Panc1 (cell line): ENCODE measurements at regions not wholly inside any gene's neighbourhood (a gene's known extent, or its start where the extent isn't known, plus 50 kb on each side); places are given as distances from the start of the nearest gene placed in this dataset.

ENCODE experiments used
- ATAC-seq: fragments of 200-7000 bp; cut with Tn5 transposase; 2 replicates; pipeline ENCODE4 v1.9.1; 2020; ENCODE audit warnings: mild to moderate bottlenecking, moderate library complexity
- BruUV-seq: library from RNA; stranded (reverse); fragments of 400-500 nt; replicated peaks from 2 replicates; lab custom pipeline; 2021; lab: Mats Ljungman, UMichigan
- CTCF ChIA-PET: fragments of 300-600 bp; sonication (Branson Sonifier 250); formaldehyde crosslinking; loops from one replicate; lab custom pipeline; 2022; ENCODE audit warnings: antibody characterized with exemption; lab: Charles Lee
- POLR2A ChIA-PET: fragments of 300-600 bp; sonication (Branson Sonifier 250); formaldehyde crosslinking; loops from one replicate; lab custom pipeline; 2022; ENCODE audit warnings: antibody characterized with exemption; lab: Charles Lee
- DNase-seq: peaks from one replicate; pipeline ENCODE4 v3.0.0-alpha.2; 2010; ENCODE audit warnings: low read depth, low spot score
- H3K27ac ChIP-seq: 2 replicates; pipeline ENCODE4 v1.5.1; 2011; ENCODE audit warnings: mild to moderate bottlenecking, low read length, inconsistent platforms
- H3K27me3 ChIP-seq: fragments of 200-500 bp; sonication (Bioruptor generic); 2 replicates; pipeline ENCODE4 v1.6.0; 2014; ENCODE audit warnings: low read length, inconsistent platforms; ENCODE audit not compliant: control insufficient read depth, insufficient read depth
- H3K36me3 ChIP-seq: fragments of 200-500 bp; sonication (Bioruptor generic); 2 replicates; pipeline ENCODE4 v1.5.1; 2014; ENCODE audit warnings: inconsistent platforms, mild to moderate bottlenecking, low read length, moderate library complexity; ENCODE audit not compliant: control insufficient read depth, insufficient read depth
- H3K4me1 ChIP-seq: 2 replicates; pipeline ENCODE4 v1.5.1; 2011; ENCODE audit warnings: inconsistent platforms, mild to moderate bottlenecking, low read length, moderate library complexity; ENCODE audit not compliant: control insufficient read depth, insufficient read depth
- H3K4me3 ChIP-seq, 2 experiments: 2 replicates each; pipeline ENCODE4 v1.5.1; 2011 to 2012; ENCODE audit warnings: low read depth in 2 of 2, low read length in 2 of 2, mild to moderate bottlenecking in 2 of 2, inconsistent platforms in 1 of 2, moderate library complexity in 1 of 2
- H3K9me3 ChIP-seq: fragments of 200-500 bp; sonication (Bioruptor generic); 2 replicates; pipeline ENCODE4 v1.5.1; 2014; ENCODE audit warnings: low read depth, mild to moderate bottlenecking, inconsistent platforms, low read length, moderate library complexity; ENCODE audit not compliant: control insufficient read depth, insufficient read depth
- POLR2AphosphoS5 ChIP-seq: IDR thresholded peaks from 2 replicates; pipeline ENCODE4 v1.6.1; 2012; ENCODE audit warnings: mild to moderate bottlenecking, low read depth, low read length, moderate library complexity
- REST ChIP-seq, 2 experiments: IDR thresholded peaks; 2 replicates each; pipeline ENCODE4 v1.6.1; 2011 to 2012; ENCODE audit warnings: low read depth in 2 of 2, control low read depth in 1 of 2, low read length in 1 of 2, mild to moderate bottlenecking in 1 of 2, moderate library complexity in 1 of 2; ENCODE audit not compliant: insufficient read depth in 1 of 2
- SIN3A ChIP-seq: IDR thresholded peaks from 2 replicates; pipeline ENCODE4 v1.6.1; 2012; ENCODE audit warnings: low read depth, mild to moderate bottlenecking, low read length, moderate library complexity, borderline replicate concordance; ENCODE audit not compliant: insufficient read depth
- TCF7L2 ChIP-seq: IDR thresholded peaks from 2 replicates; pipeline ENCODE4 v1.6.1; 2011; ENCODE audit warnings: mild to moderate bottlenecking, low read depth, low read length, inconsistent platforms
- in situ Hi-C: cut with HindIII; loops from 2 replicates; pipeline ENCODE4 v1.10.0; 2016; ENCODE audit warnings: low sequenced_read_pairs, low pct_unique_long_range_greater_than_20kb
- intact Hi-C: fragments of 100-400 bp; cut with micrococcal nuclease; formaldehyde crosslinking; loops from one replicate; pipeline ENCODE4 v1.10.0; 2022; ENCODE audit not compliant: unreplicated experiment
- TF ChIP-seq, protein P1 (sequence below): fragments of 450-650 bp; IDR thresholded peaks from 2 replicates; pipeline ENCODE4 v1.5.1; 2017; ENCODE audit warnings: mild to moderate bottlenecking

DNA sequence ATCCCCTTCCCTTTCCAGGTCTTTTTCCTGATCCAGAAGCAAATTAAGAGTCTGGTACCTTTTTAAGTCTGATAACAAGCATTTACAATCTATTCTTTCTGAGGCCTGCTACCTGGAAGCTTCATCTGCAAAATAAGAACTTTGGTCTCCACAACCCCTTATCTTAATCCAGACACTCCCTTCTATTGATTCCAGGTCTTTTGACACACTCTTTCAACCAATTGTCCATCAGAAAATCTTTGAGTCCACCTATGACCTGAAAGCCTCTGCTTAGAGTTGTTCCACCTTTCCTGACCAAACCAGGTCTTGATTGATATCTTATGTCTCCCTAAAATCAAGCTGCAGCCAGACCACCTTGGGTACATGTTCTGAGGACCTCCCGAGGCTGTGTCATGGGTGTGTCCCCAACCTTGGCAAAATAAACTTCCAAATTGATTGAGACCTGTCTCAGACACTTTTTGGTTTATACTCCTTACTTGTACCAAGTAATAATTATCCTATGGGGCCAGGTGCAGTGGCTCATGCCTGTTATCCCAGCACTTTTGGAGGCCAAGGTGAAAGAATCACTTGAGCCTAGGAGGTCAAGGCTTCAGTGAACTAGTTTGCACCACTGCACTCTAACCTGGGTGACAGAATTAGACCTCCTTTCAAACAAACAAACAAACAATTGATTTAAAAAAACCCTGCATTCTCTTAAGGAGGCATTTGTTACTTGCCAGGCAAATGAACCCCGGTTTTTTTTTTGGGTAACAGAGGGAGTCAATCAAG, 126.1 kb downstream of the MAP3K21 start:
- ATAC-seq = no peak
- POLR2A ChIA-PET = no interaction called here

GRCh38 chr1:233459470-233459945, 132.0 kb downstream of the MAP3K21 start:
- Histone ChIP-seq H3K36me3 (no peaks in the 10 kb centered on the region), H3K27me3 (0 out of 2 replicates have a peak, but pooled peaks cover 2% of the 10 kb centered on the region), H3K27ac (no peak overlapping the region), H3K4me1 (no peaks in the 10 kb centered on the region), H3K4me3 (no peak overlapping the region), H3K9me3 (no peaks in the 10 kb centered on the region)
- ChIA-PET POLR2A (no interaction called here), CTCF (no interaction called here)
- DNase-seq = no peak
- in situ Hi-C loops = no loop called here
- intact Hi-C loops = no loop called here
- TF ChIP-seq TCF7L2 = no peak
- TF ChIP-seq POLR2AphosphoS5 = no peak
- TF ChIP-seq SIN3A = no peak
- TF ChIP-seq REST (IDR thresholded peaks at IDR 0.05; ENCODE audit: insufficient read depth in 1 of 2, low read depth in 2 of 2, low read length in 1 of 2) = no peak
- TF ChIP-seq, protein P1, sequence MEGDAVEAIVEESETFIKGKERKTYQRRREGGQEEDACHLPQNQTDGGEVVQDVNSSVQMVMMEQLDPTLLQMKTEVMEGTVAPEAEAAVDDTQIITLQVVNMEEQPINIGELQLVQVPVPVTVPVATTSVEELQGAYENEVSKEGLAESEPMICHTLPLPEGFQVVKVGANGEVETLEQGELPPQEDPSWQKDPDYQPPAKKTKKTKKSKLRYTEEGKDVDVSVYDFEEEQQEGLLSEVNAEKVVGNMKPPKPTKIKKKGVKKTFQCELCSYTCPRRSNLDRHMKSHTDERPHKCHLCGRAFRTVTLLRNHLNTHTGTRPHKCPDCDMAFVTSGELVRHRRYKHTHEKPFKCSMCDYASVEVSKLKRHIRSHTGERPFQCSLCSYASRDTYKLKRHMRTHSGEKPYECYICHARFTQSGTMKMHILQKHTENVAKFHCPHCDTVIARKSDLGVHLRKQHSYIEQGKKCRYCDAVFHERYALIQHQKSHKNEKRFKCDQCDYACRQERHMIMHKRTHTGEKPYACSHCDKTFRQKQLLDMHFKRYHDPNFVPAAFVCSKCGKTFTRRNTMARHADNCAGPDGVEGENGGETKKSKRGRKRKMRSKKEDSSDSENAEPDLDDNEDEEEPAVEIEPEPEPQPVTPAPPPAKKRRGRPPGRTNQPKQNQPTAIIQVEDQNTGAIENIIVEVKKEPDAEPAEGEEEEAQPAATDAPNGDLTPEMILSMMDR = no peak
- BruUV-seq = no TSS peak
- ATAC-seq = no peak

More for the DNA sequence above, 126.1 kb downstream of the MAP3K21 start:
- Histone ChIP-seq H3K4me3 (no peak overlapping the region), H3K27ac (no peak overlapping the region), H3K27me3 (peaks cover 9% of the 10 kb centered on the region; the same call in 1 of the 2 replicates), H3K36me3 (no peaks in the 10 kb centered on the region), H3K9me3 (no peaks in the 10 kb centered on the region), H3K4me1 (no peaks in the 10 kb centered on the region)
- intact Hi-C loops = no loop called here
- CTCF ChIA-PET = no interaction called here
- TF ChIP-seq REST (IDR thresholded peaks at IDR 0.05; ENCODE audit: insufficient read depth in 1 of 2, low read depth in 2 of 2, low read length in 1 of 2) = no peak
- no peak for TF ChIP-seq SIN3A
- TF ChIP-seq TCF7L2 = no peak
- TF ChIP-seq, protein P1 = no peak
- TF ChIP-seq POLR2AphosphoS5 = no peak
- no peak for DNase-seq
- in situ Hi-C loops = no loop called here
- BruUV-seq = no TSS peak
